ENCODE measurements at regions not wholly inside any gene's neighbourhood (a gene's known extent, or its start where the extent isn't known, plus 50 kb on each side); places are given as distances from the start of the nearest gene placed in this dataset.

GRCh38 chr2:209145941-209146681 is 277.7 kb upstream of the MAP2 start:
- Histone ChIP-seq H3K4me3 (no peak overlapping the region), H3K9me3 (no peaks in the 10 kb centered on the region), H3K36me3 (no peaks in the 10 kb centered on the region), H3K4me1 (no peaks in the 10 kb centered on the region), H3K27ac (peak overlapping the region in 1 of 4 donors; percentile 31), H3K27me3 (no peaks in the 10 kb centered on the region)
- ATAC-seq: peak; percentile 74
- TF ChIP-seq POLR2AphosphoS5 (IDR thresholded peaks at IDR 0.05): no peak
- no peak for TF ChIP-seq CTCF (IDR thresholded peaks at IDR 0.05)
- TF ChIP-seq EP300 (IDR thresholded peaks at IDR 0.05): no peak
- no peak for TF ChIP-seq POLR2A (IDR thresholded peaks at IDR 0.05)
- 59 to 71% methylated on average over 6 to 7 of the region's 7 CpGs for WGBS, 2 donors (ENCODE audit: low coverage in 1 of 2)

- no peak for ATAC-seq
Measured at GRCh38 chr2:209146682-209147320, 277.0 kb upstream of the MAP2 start.

GRCh38 chr2:209147981-209148380 is 275.9 kb upstream of the MAP2 start:
- Histone ChIP-seq H3K27me3 (no peaks in the 10 kb centered on the region), H3K9me3 (no peaks in the 10 kb centered on the region), H3K4me1 (no peaks in the 10 kb centered on the region), H3K4me3 (no peak overlapping the region), H3K27ac (no peak overlapping the region), H3K36me3 (no peaks in the 10 kb centered on the region)
- TF ChIP-seq CTCF (IDR thresholded peaks at IDR 0.05): no peak
- no peak for TF ChIP-seq POLR2AphosphoS5 (IDR thresholded peaks at IDR 0.05)
- TF ChIP-seq EP300 (IDR thresholded peaks at IDR 0.05): no peak
- no peak for TF ChIP-seq POLR2A (IDR thresholded peaks at IDR 0.05)
- ATAC-seq: no peak

More at GRCh38 chr2:209146682-209147320, 277.0 kb upstream of the MAP2 start:
- TF ChIP-seq POLR2AphosphoS5 (IDR thresholded peaks at IDR 0.05) (no peak), EP300 (IDR thresholded peaks at IDR 0.05) (no peak), POLR2A (IDR thresholded peaks at IDR 0.05) (no peak), CTCF (IDR thresholded peaks at IDR 0.05) (no peak)
- Histone ChIP-seq H3K4me3 (no peak overlapping the region), H3K4me1 (no peaks in the 10 kb centered on the region), H3K36me3 (no peaks in the 10 kb centered on the region), H3K27me3 (no peaks in the 10 kb centered on the region), H3K9me3 (no peaks in the 10 kb centered on the region), H3K27ac (peak overlapping the region in 1 of 4 donors; percentile 31)
- 67 to 85% methylated on average over 3 of the region's 3 CpGs for WGBS, 2 donors (ENCODE audit: low coverage in 1 of 2)

GRCh38 chr2:209160800-209161588 is 262.9 kb upstream of the MAP2 start:
- no peak overlapping the region for H3K27ac ChIP-seq
- no peaks in the 10 kb centered on the region for H3K27me3 ChIP-seq
- WGBS, 2 donors (ENCODE audit: low coverage in 1 of 2): 50 to 76% methylated on average over 1 to 6 of the region's 7 CpGs
- H3K36me3 ChIP-seq: no peaks in the 10 kb centered on the region
- no peak overlapping the region for H3K4me3 ChIP-seq
- no peaks in the 10 kb centered on the region for H3K4me1 ChIP-seq
- TF ChIP-seq CTCF (IDR thresholded peaks at IDR 0.05): no peak
- TF ChIP-seq POLR2AphosphoS5 (IDR thresholded peaks at IDR 0.05): no peak
- TF ChIP-seq POLR2A (IDR thresholded peaks at IDR 0.05): no peak
- TF ChIP-seq EP300 (IDR thresholded peaks at IDR 0.05): no peak
- ATAC-seq: no peak
- peaks cover 0 to 4% (median 0%) of the 10 kb centered on the region in 3 donors for H3K9me3 ChIP-seq
